T follicular helper cell (primary cell): ENCODE measurements at regions not wholly inside any gene's neighbourhood (a gene's known extent, or its start where the extent isn't known, plus 50 kb on each side); places are given as distances from the start of the nearest gene placed in this dataset.
A peak's percentile ranks its signal among the peaks of the same experiment; 100 is the strongest.

Experiments
- DNase-seq: peaks from one replicate; pipeline ENCODE4 v3.0.0-alpha.2; 2020; ENCODE audit warnings: low read depth

DNA sequence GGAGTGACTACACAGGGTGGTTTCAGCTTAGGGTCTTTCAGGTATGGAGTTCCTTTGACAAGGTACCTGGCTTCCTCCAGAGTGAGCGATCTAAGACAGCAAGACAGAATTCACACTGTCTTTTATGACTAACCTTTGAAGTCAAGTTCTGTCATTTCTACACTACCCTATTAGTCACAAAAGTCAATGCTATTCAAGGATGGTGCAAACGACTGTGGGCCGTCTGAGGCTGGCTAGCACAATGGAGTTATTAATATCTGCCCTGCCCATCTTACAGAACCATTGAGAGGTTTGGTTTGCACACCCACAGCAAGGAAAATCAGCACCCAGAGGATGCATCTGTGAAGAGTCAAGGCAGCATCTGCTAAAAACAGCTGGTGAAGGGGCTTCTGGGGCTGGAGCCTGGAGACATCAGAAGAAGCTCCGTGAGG lies 62.9 kb upstream of the XCR1 start:
- no peak for DNase-seq

GRCh38 chr3:46089237-46090011 lies 62.1 kb upstream of the XCR1 start:
- DNase-seq = no peak

GRCh38 chr3:46087871-46088270 lies 60.6 kb upstream of the XCR1 start:
- DNase-seq = no peak

- no peak for DNase-seq
These were observed 59.7 kb upstream of the XCR1 start for GRCh38 chr3:46086986-46087385.

DNA sequence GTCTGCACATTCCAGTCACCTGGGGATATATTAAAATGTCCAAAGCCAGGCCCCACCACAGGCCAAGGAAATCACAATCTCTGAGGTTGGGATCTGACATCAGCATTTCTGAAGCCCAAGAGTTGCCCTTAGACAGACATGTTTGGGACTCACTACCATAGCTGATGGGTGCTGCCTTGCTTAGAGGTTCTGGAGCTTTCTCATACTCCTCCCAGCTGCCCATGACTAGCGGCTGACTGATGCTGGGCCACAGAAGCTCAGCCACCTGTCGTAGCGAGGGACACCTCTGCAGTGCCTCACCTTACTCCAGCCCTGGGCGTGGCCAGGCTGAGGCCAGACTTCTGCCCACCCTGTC lies 58.8 kb upstream of the XCR1 start:
- DNase-seq = no peak

- DNase-seq = no peak
These were observed 58.3 kb upstream of the XCR1 start for GRCh38 chr3:46085421-46086082.

DNA sequence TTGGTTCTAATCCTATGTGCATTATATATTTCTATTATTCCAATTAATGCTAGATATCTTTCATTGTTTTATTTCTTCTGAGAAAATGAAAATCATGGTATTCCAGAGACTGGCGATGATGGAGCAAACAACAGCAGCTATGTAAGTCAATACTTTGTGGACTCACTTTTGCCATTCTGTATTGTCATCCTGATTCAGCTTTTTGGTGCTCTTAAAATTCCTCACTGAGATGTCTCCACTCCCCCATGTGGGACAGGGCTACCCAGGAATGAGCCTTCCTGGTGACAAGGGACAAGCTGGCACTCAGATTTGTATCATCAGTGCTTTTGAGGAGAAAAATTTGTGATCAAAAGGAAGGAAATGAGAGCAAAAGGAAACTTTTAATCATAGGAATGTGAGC lies 56.7 kb upstream of the XCR1 start:
- DNase-seq = no peak

DNA sequence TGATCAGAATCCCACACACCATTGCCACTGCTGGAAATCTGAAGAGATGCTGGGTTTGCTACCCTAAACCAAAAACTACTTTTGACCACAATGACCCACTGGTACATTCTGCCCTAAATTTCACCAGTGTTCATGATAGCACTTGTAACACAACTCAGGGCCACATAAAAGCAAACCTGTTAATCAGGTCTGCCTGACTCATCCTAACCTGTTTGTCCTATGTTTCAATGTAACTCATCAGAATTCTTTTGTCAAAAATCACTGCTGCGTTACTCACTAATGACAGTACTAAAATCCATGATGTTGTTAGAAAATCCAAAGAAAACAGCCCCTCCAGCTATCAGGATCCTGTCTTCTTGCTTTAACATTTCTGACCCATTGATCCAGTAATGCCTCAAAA lies 55.6 kb upstream of the XCR1 start:
- DNase-seq = no peak

GRCh38 chr3:46082021-46082420 lies 54.7 kb upstream of the XCR1 start:
- no peak for DNase-seq

GRCh38 chr3:46080969-46081345 lies 53.7 kb upstream of the XCR1 start:
- DNase-seq = no peak

DNA sequence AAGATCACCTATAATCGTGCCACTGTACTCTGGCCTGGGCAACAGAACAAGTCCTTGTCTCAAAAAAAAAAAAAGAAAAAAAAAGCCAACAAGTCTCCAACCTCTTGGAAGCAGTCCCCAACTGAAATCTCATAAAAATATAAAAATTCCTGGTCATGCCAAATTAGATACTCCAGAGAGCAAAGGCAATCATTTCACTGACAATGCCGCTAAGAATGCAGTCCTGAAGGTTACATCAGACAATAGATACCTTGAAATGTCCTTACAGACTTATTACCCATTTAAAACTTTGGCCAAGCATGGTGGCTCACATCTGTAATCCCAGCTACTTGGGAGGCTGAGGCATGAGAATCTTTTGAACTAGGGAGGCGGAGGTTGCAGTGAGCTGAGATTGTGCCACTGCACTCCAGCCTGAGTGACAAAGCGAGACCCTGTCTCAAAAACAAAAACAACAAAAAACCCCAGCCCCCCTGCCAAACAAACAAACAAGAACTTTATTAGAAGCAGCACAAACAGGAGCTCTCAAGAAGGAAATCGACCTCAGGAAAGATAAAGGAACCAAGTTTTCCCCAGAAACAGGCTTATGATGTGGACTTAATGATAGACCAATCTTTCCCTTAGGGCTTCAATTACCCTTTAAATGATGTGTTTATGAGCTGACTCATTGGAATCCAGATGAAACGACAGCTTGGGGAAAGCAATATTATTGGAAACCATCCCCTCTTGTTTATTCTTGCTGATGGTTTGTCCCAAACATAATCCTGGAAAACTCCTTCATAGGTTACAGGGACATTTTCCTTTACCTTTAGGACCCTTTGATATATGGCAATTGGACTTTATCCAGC lies 53.1 kb upstream of the XCR1 start:
- no peak for DNase-seq

DNA sequence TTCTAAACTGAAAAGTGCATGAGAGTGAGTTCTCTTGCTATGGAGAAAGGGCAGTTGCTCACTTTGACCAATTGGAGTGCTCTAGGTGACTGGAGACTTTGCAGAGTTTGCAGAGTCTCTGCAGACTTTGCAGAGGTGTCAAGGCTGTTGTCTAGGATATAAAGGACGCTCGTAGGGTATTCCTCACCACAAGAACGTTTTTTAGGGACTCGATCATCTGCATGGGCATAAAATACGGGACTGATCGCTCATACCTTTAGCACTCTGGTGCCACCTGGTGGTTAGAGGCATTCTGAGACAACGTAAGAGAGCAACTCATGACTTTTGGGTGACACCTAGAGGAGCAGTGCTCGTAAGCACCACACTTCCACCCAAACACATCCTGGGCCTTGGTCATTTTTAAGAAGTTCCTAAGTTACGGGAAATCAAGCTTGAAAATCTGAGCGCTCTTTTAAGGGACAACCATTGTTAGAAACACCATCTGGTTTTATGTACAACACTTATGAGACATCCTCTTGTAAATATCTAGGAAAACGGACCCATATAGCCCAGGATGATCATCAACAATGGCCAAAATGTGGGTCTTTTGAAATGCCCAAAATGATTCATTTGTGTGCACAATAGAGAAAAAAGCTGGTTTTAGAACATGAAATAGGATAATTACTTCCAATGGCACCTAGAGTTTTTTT lies 51.6 kb upstream of the XCR1 start:
- peak; percentile 85 for DNase-seq
